Gastrocnemius medialis (tissue), 4 donors: ENCODE measurements at regions not wholly inside any gene's neighbourhood (a gene's known extent, or its start where the extent isn't known, plus 50 kb on each side); places are given as distances from the start of the nearest gene placed in this dataset.

Experiments used
- CTCF ChIP-seq, 5 experiments: fragments of 450-650 bp in 3 of 5; fragments of 200-600 bp in 2 of 5; sonication (generic) in 2 of 5; IDR thresholded peaks in 4 of 5; conservative IDR thresholded peaks in 1 of 5; 1 replicate in 4 of 5; 2 replicates in 1 of 5; pipeline ENCODE4 v1.5.1; 2016 to 2019; ENCODE audit warnings: antibody characterized with exemption in 5 of 5, mild to moderate bottlenecking in 3 of 5, moderate library complexity in 3 of 5
- POLR2A ChIP-seq, 2 donors: fragments of 450-650 bp; IDR thresholded peaks; one replicate each; pipeline ENCODE4 v1.6.1; 2017; ENCODE audit warnings: antibody characterized with exemption in 2 of 2, mild to moderate bottlenecking in 2 of 2, moderate library complexity in 2 of 2

GRCh38 chr7:90007001-90007654 is 147.1 kb upstream of the STEAP1 start:
- TF ChIP-seq CTCF (IDR thresholded peaks at IDR 0.05 in 4 of 5, conservative IDR thresholded peaks at IDR 0.05 in 1 of 5) (no peak), POLR2A (IDR thresholded peaks at IDR 0.05) (no peak)
